DMS153 treated with DMSO at 0.1 percent for 48 hours (cell line): ENCODE measurements at regions not wholly inside any gene's neighbourhood (a gene's known extent, or its start where the extent isn't known, plus 50 kb on each side); places are given as distances from the start of the nearest gene placed in this dataset.

Experiments used
- DNase-seq: peaks from one replicate; lab custom pipeline; 2025; ENCODE audit not compliant: unreplicated experiment; lab: John Stamatoyannopoulos, UW

DNA sequence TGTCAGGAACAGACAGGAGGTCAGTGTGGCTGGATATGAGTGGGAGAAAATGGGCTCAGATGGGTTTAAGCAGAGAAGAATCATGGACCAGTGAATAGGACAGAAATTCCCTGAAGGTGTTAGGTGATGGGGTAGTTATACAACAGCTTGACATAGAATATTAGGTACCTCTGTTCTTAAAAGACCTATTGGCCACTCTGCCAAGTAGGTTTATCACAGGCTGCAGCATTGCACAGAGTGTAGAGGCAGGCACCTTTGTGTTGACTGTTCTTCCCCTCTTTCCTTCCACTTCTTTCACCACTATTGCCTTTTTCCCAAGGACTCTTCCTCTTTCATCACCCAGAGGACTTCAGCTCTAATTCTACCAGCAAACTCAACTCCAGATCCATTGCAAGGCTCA lies 274.4 kb downstream of the CDCA7 start:
- no peak for DNase-seq

DNA sequence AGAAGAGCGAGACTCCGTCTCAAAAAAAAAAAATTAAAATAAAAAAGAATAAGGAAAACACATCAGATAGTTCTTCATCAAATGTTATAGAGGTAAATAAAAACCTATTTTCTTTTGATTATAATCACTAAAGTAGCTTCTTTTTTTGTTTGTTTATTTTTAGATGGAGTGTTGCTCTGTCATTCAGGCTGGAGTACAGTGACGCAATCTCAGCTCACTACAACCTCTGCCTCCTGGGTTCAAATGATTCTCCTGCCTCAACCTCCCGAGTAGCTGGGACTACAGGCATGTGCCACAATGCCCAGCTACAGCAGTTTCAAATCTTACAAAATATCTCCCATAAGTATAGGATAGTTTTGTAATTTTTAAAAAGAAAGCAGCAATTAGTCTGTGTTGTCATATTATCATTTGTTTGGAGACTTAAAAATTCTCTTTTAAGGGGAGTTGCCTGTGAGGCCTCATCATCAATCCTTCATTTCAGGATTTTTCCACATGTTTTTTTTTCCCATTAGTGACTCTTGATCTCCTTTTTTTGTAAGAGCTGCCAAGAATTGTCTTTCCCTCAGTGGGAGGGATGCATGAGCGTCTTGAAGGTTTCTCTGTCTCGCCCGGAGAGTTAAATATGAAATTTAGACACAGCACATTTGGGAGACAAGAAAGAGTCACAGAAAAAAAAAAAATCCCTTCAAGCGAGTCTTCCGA lies 275.9 kb downstream of the CDCA7 start:
- DNase-seq = no peak

DNA sequence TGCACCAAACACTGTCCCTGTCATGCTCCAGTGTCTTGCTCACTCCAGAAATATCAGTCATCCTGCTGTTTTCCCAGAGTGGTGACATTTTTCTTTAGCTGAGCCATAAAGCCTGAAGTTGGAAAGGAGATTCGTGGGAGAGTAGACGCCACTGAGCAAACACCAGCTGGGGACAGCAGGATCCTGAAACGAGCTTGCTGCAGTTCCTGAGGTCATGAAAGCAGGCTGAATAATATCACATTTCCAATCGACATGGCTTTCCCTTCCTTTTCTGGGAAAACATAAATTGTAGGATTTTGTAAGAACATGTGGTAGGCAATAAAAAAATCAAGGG lies 276.4 kb downstream of the CDCA7 start:
- no peak for DNase-seq

DNA sequence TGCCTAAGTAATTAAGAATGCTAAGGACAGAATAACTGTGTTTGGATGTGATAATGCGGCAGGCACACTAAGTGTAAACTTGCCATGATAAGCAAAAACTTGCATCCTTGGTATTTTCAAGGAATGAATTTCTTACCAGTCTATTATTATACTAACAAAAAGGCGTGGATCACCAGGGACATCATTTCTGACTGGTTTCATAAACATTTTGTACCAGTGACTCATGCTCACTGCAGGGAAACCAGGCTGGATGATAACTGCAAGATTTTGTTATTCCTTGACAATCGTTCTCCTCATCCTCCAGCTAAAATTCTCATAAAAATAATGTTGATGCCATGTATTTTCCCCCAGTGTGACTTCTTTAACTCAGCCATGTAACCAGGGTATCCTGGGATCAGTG lies 289.5 kb downstream of the CDCA7 start:
- DNase-seq = no peak

DNA sequence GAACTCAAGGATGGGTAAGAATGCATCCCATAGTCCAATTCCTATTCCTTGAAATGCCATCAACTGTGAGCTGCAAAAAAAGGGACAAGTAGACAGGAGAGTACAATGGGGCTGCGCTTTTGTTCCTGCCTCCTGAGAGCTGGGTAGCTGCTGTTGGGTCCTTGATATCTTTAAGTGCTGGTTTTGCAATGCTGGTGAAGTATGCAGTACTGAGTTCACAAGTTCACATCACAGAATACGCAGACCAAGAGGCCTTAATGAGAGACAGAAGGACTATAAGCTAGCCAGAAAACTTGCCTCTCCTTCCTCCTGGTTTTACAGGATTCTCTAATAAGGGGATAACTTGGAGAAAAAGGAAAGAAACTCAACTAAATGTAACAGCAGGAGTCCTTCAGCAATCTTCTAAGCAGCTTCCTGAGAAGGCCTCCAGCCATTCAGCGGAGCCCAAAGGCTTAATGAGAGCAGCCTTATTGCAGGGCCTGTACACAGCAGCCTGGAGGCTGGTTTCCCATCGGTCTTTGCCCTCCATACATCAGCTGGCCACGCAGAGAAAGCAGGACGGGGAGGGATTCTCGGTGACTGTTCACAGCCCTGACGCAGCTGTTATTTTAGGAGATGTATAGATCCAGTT lies 293.1 kb downstream of the CDCA7 start:
- no peak for DNase-seq

DNA sequence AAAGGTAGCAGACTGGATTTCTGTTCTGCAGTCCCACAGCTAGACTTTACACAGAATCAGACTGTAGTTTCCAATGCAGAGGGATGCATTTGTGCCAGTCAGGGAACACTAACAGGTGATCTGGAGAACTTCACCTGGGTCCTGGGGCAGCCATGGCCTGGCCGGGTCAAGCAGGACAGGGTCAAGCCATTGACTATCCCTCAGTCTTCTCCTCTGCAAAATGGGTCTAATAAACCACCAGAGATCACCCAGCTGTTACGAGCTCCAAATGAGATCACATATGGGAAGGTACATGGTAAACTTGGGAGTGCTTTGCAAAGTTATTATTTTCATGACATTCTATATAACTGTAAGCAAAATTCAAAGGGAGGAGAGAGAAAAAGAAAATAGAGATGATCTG lies 294.1 kb downstream of the CDCA7 start:
- DNase-seq = no peak

DNA sequence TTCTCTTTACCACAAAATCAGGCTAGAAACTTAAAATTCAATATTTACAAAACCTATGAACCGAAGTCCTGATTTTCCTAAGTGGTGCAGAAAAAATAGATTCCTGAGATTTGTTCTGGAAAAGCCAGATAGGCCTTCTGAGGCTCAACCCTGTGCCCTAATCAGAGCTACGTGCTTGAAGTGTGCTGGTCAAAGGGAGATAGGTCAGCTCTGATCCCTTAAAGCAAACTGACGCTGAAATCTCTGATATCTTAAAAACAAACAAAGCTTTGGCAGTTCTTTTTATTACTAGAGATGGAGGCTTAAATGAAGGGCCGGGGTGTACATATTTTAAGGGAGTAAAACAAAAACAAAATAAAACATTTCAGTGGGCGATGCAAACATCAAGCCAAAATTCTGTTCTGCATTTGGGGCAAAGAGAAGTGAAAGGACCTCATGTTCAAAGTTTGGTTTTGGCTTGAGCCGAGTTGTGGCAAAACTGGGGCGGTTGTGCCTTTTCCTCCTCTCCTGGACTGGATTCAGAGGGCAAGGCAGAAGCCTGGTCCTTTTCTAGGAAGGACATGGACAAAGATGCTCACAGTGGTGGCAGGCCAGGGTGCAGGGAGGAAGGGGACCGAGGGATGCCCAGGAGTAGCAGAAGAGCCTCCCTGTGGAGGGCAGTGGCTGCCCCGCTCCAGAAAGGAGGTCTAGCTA lies 295.0 kb downstream of the CDCA7 start:
- no peak for DNase-seq

DNA sequence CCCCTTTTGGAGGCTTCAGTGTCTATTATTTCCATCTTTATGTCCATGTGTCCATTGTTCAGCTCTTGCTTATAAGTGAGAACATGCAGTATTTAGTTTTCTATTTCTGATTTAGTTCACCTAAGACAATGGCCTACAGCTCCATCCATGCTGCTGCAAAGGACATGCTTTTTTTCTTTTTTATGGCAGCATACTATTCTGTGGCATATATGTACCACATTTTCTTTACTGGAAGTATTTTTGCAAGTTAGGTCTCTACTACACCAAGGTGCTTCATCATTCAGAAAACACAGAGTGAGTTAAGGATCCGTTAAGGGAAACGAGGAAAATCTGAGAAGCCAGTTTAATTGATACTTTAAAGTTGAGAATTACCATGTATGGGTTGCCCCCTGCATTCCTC lies 297.2 kb downstream of the CDCA7 start:
- DNase-seq = no peak

DNA sequence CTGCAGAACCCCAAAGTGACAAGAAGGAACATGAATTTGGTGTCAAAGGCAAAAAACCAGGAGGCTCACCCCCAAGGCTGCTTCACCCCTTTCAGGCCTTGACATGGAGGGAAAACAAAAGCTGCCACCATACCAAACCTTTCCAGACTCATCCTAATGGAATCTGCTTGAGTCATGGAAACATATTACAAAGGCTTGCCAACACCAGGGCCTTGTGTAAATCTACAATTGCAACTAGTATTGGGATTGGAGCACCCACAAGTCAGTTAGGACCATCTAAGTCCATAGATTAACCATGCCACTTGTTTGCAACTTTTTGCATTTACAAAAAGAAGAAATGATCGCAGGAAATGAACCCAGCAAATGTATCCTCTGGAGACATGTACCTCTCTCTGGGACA lies 297.6 kb downstream of the CDCA7 start:
- no peak for DNase-seq

DNA sequence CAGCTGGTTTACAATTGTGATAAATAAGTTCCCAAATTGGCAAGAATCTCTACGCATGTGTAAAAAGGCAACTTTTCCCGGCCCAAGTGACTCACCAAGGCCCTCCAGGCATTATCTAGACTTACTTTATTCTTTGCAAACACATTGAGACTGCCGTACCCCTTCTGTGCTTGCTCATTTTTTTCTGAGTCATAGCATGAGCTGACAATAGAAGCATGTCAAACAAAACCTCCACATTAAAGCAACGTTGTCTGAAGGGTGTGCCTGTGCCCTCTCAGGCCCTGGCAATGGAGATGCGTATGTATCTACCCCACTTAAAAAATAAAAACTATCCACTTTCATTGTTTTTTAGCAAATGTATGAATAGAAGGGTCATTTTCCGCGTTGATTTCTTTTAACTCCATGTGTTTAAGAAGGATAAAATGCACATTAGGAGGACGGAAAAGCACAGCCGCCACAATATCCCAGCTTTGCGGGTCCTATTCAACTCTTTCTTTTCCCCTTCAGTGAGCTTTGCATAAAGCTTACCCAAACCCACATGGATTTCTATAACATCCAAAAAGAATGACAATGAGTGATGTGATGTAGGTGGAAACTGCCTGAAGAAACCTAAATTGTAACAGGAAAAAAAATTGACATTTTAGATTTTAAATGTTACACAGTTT lies 298.2 kb downstream of the CDCA7 start:
- DNase-seq = peak; percentile 50

DNA sequence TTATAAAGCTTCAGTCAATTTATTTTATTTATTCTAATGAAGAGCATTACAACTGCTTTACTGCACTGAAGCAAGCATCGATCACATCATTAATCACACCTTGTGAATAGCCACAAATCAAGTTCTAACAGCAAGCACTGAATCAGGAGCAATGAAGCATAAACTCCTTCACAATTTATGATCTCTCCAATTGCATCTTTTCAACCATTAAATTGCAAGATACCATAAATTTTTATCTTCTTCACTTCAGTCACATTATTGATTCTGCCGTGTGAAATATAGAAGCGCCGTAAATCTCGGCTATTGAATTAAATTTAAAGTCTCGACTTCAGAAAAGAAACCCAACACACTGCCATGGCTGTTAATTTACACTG lies 298.7 kb downstream of the CDCA7 start:
- DNase-seq = peak; percentile 25

DNA sequence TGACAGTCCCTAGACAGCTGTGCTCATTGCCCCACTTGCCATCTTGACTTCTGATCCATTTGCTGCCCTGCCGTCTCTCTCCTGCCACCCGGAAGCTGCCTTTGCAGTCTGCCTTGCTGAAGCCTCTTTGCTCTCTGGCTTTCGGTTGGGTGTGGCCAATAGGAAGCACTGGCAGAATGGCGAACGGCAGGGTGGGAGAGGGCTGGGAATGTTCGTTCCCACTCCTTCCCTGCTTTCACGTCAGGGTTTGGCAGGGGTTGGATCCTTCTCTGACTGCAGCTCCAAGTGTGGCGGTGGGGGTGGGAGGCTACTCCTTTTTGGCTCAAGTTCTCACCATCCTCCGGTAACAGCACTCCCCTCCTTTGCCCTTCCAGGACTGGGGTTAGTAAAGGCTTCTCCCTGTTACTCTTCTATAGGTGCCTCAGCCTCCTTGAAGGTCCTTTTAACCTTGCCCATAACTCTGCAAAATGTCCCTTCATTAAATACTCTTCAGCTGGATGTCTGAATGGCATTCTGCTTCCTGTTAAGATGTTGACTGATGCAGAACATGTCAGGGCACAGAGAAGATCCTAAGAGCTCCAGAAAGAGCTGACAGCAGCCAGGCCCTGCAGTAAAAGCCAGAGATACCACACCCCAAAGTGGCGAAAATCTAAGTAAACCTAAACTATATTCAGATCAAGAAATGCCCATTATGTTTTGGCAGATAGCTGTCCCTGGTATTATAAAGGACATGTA lies 299.7 kb downstream of the CDCA7 start:
- DNase-seq = peak; percentile 33

DNA sequence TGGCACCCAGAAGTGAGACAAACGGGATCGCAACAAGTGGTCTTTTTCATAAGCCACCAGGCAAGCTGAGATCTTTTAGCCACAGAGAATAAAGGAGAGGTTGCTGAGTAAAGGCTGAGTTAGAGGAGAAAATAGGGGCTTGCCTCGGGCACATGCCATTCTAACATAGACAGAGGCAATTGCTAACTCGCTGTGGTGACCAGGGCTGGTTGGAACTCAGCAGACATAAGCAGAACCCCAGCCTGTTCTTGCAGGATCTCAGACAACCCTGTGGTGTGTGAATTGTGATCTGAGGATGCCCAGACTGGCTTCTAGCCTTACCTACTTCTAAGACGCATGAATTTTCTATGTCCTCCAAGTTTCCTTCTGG lies 300.2 kb downstream of the CDCA7 start:
- DNase-seq = no peak

DNA sequence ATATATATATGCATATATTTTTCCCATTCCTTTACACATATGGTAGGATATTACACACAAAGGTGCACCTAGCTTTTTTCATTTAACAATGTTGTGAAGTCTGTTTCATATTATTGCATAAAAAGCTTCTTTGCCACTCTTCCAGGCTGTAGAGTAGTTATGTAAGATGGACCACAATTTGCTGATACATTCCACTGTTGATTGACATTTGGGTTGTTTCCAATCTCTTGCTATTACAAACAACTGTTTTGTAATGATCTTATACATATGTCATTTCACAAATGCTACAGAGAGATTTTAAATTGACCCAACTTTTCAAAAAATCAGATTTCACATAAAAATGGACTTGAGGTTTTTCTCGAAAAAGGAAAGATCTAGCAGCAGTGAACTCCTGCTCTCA lies 301.4 kb downstream of the CDCA7 start:
- no peak for DNase-seq

DNA sequence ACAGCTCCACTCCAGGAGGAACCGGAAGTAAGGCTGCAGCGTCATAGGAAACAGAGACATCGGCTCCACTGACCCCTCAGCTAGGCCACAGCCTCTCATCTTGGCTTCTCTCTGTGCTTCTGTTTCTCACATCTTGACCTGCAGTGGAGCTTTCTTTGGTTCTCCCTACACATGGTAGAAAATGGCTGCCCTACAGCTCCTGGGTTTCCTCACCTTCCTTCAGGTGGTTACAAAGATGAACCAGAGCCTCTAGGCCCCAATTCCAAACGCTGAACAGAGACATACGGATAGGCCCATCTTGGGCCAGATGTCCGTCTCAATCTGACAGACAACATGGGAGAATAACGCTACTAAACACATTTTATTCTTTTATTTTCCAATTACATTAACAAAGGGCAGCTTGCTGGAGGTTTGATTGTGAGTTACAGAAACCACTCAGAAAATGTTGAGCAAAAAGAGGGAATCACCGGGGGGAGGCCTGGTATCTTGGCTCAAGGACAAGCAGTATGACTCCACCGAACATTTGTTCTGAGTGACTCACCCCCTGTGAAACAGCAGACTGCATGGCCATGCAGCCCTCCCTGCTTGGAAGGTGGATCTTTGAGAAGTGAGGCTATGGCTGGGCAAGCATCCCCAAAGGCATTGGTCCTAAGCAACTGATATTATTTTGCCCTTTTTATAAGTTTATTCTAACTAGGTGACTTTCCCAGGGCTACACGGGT lies 303.5 kb downstream of the CDCA7 start:
- DNase-seq = no peak

DNA sequence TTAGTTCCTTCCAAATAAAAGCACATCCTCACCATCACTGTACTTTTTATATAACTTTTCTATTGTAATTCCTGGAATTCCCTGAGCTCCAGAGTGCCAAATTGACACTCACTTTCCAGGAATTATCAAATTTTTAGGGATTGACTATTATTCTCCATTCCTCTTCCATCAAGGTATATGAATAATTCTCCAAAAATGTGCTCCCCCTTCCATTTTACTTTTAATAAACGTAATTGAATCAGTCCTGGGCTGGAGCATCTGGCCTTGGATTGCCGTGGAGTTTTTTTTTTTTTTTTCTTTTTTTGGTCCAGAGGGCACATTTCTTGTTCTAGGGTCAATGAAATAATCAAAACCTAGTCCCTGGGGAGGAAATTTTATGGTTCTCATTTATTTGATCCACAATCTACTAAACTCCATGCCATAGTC lies 304.3 kb downstream of the CDCA7 start:
- no peak for DNase-seq

DNA sequence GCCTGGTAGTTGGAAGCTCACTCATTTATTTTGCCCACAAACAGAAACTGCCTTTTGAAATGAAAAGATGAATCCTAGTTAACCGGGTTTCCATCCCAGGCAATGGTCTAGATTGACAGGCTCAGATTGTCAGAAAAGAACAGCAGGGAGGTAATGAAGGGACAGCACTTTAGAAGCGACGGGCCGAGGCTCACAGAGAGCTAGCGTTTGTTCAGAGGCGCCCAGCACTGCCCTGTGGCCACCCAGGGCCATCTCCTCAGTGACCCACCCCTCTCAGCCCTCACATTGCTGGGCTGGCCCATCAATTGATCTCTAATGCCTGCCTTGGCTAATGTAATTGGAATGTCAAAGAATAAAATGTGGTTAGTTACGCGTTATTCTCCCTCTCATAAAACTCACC lies 304.8 kb downstream of the CDCA7 start:
- no peak for DNase-seq

DNA sequence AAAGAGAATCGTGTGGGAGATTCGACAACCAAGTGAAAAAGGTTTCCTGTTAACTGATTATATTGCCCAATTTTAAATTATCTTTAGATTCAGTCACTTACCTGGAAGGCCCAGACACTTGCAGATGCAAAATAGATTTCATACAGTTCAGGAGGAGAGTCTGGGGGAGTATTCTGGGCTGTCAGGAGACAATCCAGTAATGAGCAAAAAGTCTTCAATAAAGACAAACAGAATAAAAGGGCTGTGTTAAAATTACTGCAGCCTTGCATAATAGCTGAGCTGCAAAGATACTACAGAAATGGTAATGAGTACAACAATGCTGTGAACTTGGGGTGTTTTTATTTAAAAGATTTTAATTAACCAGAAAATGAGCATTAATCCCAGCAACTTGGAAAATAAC lies 303.6 kb downstream of the SP3 start:
- DNase-seq = no peak

DNA sequence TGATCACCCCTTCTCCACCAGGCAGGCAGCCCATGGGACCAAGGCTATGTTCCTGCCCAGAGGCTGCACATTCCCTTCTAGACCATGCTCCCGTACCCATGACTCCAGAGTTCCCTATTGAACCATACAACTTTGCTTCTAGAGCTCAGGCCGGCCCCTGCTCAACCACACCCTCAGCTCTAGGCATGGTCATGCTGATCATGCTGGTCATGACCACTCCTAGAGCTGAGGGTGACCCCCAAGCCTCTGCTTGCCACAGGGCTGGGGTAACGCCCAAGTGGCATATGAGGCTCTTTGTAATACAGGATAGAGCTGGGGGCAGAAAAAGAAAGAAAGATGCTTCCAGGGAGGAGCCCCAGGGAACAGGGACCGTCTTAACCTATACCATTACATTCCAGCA lies 301.8 kb downstream of the SP3 start:
- DNase-seq = no peak

DNA sequence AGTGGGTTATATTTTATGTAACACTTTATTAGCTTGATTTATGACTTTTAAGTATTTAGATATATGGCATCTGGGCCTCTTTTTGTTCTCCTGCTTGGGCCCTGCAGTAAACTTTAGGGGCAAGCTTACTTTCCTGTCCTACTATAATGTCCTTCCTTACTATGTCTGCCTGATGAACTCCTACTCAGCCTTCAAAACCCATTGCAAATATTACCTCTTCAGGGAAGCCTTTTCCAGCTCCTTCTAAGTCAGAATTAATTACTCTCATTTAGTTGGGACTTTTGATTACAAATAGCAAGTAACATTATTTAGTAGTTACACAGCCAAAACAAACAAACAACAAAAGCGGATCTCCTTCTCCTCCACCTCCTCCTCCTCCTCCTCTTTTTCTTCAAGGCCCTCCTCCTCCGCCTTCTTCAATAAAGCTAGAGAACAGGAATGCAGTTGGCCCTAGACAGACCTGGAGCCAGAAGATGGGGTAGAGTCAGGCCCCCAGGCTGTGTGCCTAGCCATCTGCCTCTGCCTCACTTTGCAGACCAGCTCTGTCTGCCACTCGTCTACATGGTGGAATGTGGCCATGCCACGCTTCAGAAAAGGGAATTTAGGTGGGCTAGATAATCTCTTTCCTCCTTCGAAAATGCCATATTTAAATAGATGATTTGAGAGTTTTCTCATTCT lies 301.2 kb downstream of the SP3 start:
- DNase-seq = no peak
